Fibroblast of gingiva (primary cell): ENCODE measurements at regions not wholly inside any gene's neighbourhood (a gene's known extent, or its start where the extent isn't known, plus 50 kb on each side); places are given as distances from the start of the nearest gene placed in this dataset.
"Not testable (repeated sequence)": the region's sequence is repeated elsewhere in the genome, so short reads cannot be mapped to it uniquely, and the experiment has no call there.

ENCODE experiments used
- DNase-seq: peaks from one replicate; pipeline ENCODE4 v3.0.0-alpha.2; 2011; ENCODE audit warnings: low read depth

- DNase-seq: no peak
These were observed 452.9 kb upstream of the NECTIN3 start for GRCh38 chr3:110618512-110619226.

- no peak for DNase-seq
These were observed 451.5 kb upstream of the NECTIN3 start for GRCh38 chr3:110620118-110620517.

- DNase-seq: peak; percentile 6
These were observed 448.0 kb upstream of the NECTIN3 start for GRCh38 chr3:110623571-110623970.

- DNase-seq: peak; percentile 24
These were observed 447.0 kb upstream of the NECTIN3 start for GRCh38 chr3:110624576-110624975.

- no peak for DNase-seq
These were observed 446.3 kb upstream of the NECTIN3 start for GRCh38 chr3:110625201-110625747.

- DNase-seq: not testable (repeated sequence)
These were observed 444.9 kb upstream of the NECTIN3 start for GRCh38 chr3:110626652-110627111.

GRCh38 chr3:110628650-110629301 lies 442.8 kb upstream of the NECTIN3 start:
- no peak for DNase-seq

- no peak for DNase-seq
These were observed 441.7 kb upstream of the NECTIN3 start for GRCh38 chr3:110629917-110630316.

GRCh38 chr3:110644203-110644602 lies 427.4 kb upstream of the NECTIN3 start:
- no peak for DNase-seq

- no peak for DNase-seq
These were observed 425.6 kb upstream of the NECTIN3 start for GRCh38 chr3:110646055-110646454.

- DNase-seq: peak; percentile 54
These were observed 425.1 kb upstream of the NECTIN3 start for GRCh38 chr3:110646496-110646895.

GRCh38 chr3:110647586-110647985 lies 424.0 kb upstream of the NECTIN3 start:
- no peak for DNase-seq

GRCh38 chr3:110650741-110651140 lies 420.9 kb upstream of the NECTIN3 start:
- DNase-seq: peak; percentile 38

- no peak for DNase-seq
These were observed 416.6 kb upstream of the NECTIN3 start for GRCh38 chr3:110654843-110655502.

- DNase-seq: no peak
These were observed 415.1 kb upstream of the NECTIN3 start for GRCh38 chr3:110656394-110657025.

- peak; percentile 41 for DNase-seq
These were observed 407.5 kb upstream of the NECTIN3 start for GRCh38 chr3:110664148-110664547.

- no peak for DNase-seq
These were observed 405.1 kb upstream of the NECTIN3 start for GRCh38 chr3:110666495-110666894.

GRCh38 chr3:110667216-110667615 lies 404.4 kb upstream of the NECTIN3 start:
- no peak for DNase-seq

- DNase-seq: no peak
These were observed 401.2 kb upstream of the NECTIN3 start for GRCh38 chr3:110670407-110670806.

GRCh38 chr3:110677506-110677905 lies 394.1 kb upstream of the NECTIN3 start:
- no peak for DNase-seq

GRCh38 chr3:110679285-110679684 lies 392.3 kb upstream of the NECTIN3 start:
- DNase-seq: no peak

- DNase-seq: no peak
These were observed 391.2 kb upstream of the NECTIN3 start for GRCh38 chr3:110680450-110680849.
